Sigmoid colon (tissue), 4 donors: ENCODE measurements at regions not wholly inside any gene's neighbourhood (a gene's known extent, or its start where the extent isn't known, plus 50 kb on each side); places are given as distances from the start of the nearest gene placed in this dataset.

Experiments
- POLR2A ChIP-seq, 2 donors: fragments of 450-650 bp; IDR thresholded peaks; one replicate each; pipeline ENCODE4 v1.6.1; 2016; ENCODE audit warnings: antibody characterized with exemption in 2 of 2, mild to moderate bottlenecking in 2 of 2, moderate library complexity in 2 of 2
- POLR2AphosphoS5 ChIP-seq, 4 donors: sonication (generic); formaldehyde crosslinking; IDR thresholded peaks; one replicate each; pipeline ENCODE4 v1.6.1; 2017; ENCODE audit warnings: antibody characterized with exemption in 4 of 4

GRCh38 chr9:115615821-115616665, 498.1 kb upstream of the TNC start:
- TF ChIP-seq POLR2AphosphoS5 (IDR thresholded peaks at IDR 0.05) (no peak), POLR2A (IDR thresholded peaks at IDR 0.05) (no peak)
